Neural crest cell (in vitro differentiated cells): ENCODE measurements at regions not wholly inside any gene's neighbourhood (a gene's known extent, or its start where the extent isn't known, plus 50 kb on each side); places are given as distances from the start of the nearest gene placed in this dataset.

Experiments used
- DNase-seq: peaks from one replicate; pipeline ENCODE4 v3.0.0; 2021; ENCODE audit warnings: low read depth, mixed read lengths, low spot score
- H3K27ac Mint-ChIP-seq: one replicate; pipeline ENCODE4 v1.8.0; 2021; ENCODE audit warnings: mild to moderate bottlenecking, mixed read lengths; ENCODE audit not compliant: unreplicated experiment
- H3K27me3 Mint-ChIP-seq: 2 replicates; pipeline ENCODE4 v1.8.0; 2021; ENCODE audit warnings: low read depth, mild to moderate bottlenecking, mixed read lengths
- H3K36me3 Mint-ChIP-seq: 2 replicates; pipeline ENCODE4 v1.8.0; 2021; ENCODE audit warnings: low read depth, mild to moderate bottlenecking, mixed read lengths
- H3K4me1 Mint-ChIP-seq: 2 replicates; pipeline ENCODE4 v1.8.0; 2021; ENCODE audit warnings: mixed read lengths
- H3K4me3 Mint-ChIP-seq: one replicate; pipeline ENCODE4 v1.8.0; 2021; ENCODE audit warnings: mild to moderate bottlenecking, mixed read lengths
- H3K9me3 Mint-ChIP-seq: 2 replicates; pipeline ENCODE4 v1.8.0; 2021; ENCODE audit warnings: mixed read lengths
- CTCF ChIP-seq: fragments of 200-600 bp; sonication (generic); conservative IDR thresholded peaks from 2 replicates; pipeline ENCODE4 v1.5.0; 2021; ENCODE audit warnings: antibody characterized with exemption, mild to moderate bottlenecking

- Mint-ChIP-seq H3K4me1 (peaks cover 45% of the 10 kb centered on the region), H3K9me3 (peaks cover 5% of the 10 kb centered on the region), H3K27me3 (no peaks in the 10 kb centered on the region), H3K27ac (no peak overlapping the region), H3K4me3 (no peak overlapping the region), H3K36me3 (peaks cover 4% of the 10 kb centered on the region)
- TF ChIP-seq CTCF, result no peak
- DNase-seq, result no peak
Observed at GRCh38 chr15:60070838-60071493, 66.9 kb downstream of the FOXB1 start.

GRCh38 chr15:60072826-60073465 is 68.8 kb downstream of the FOXB1 start:
- TF ChIP-seq CTCF, result no peak
- no peak for DNase-seq
- peak overlapping the region; percentile 45 for H3K27ac Mint-ChIP-seq
- H3K27me3 Mint-ChIP-seq, result no peaks in the 10 kb centered on the region
- peaks cover 5% of the 10 kb centered on the region for H3K9me3 Mint-ChIP-seq
- H3K4me3 Mint-ChIP-seq, result no peak overlapping the region
- H3K36me3 Mint-ChIP-seq, result peaks cover 4% of the 10 kb centered on the region
- peaks cover 64% of the 10 kb centered on the region for H3K4me1 Mint-ChIP-seq

GRCh38 chr15:60073466-60073840 is 69.3 kb downstream of the FOXB1 start:
- Mint-ChIP-seq H3K36me3 (peaks cover 4% of the 10 kb centered on the region), H3K4me3 (no peak overlapping the region), H3K4me1 (peaks cover 68% of the 10 kb centered on the region), H3K27ac (peak overlapping the region; percentile 90), H3K9me3 (peaks cover 5% of the 10 kb centered on the region), H3K27me3 (no peaks in the 10 kb centered on the region)
- DNase-seq, result no peak
- no peak for TF ChIP-seq CTCF

- peaks cover 4% of the 10 kb centered on the region for H3K36me3 Mint-ChIP-seq
- no peaks in the 10 kb centered on the region for H3K27me3 Mint-ChIP-seq
- DNase-seq, result no peak
- peaks cover 73% of the 10 kb centered on the region for H3K4me1 Mint-ChIP-seq
- peaks cover 5% of the 10 kb centered on the region for H3K9me3 Mint-ChIP-seq
- TF ChIP-seq CTCF, result no peak
- H3K27ac Mint-ChIP-seq, result no peak overlapping the region
- no peak overlapping the region for H3K4me3 Mint-ChIP-seq
Observed at GRCh38 chr15:60074181-60074885, 70.2 kb downstream of the FOXB1 start.

- Mint-ChIP-seq H3K4me3 (peak overlapping the region; percentile 69), H3K36me3 (peaks cover 2% of the 10 kb centered on the region), H3K27ac (peak overlapping the region; percentile 53), H3K4me1 (peaks cover 71% of the 10 kb centered on the region), H3K9me3 (peaks cover 2% of the 10 kb centered on the region), H3K27me3 (no peaks in the 10 kb centered on the region)
- no peak for DNase-seq
- TF ChIP-seq CTCF, result no peak
Observed at GRCh38 chr15:60076045-60076444, 71.9 kb downstream of the FOXB1 start.
